ENCODE measurements at regions not wholly inside any gene's neighbourhood (a gene's known extent, or its start where the extent isn't known, plus 50 kb on each side); places are given as distances from the start of the nearest gene placed in this dataset.

DNA sequence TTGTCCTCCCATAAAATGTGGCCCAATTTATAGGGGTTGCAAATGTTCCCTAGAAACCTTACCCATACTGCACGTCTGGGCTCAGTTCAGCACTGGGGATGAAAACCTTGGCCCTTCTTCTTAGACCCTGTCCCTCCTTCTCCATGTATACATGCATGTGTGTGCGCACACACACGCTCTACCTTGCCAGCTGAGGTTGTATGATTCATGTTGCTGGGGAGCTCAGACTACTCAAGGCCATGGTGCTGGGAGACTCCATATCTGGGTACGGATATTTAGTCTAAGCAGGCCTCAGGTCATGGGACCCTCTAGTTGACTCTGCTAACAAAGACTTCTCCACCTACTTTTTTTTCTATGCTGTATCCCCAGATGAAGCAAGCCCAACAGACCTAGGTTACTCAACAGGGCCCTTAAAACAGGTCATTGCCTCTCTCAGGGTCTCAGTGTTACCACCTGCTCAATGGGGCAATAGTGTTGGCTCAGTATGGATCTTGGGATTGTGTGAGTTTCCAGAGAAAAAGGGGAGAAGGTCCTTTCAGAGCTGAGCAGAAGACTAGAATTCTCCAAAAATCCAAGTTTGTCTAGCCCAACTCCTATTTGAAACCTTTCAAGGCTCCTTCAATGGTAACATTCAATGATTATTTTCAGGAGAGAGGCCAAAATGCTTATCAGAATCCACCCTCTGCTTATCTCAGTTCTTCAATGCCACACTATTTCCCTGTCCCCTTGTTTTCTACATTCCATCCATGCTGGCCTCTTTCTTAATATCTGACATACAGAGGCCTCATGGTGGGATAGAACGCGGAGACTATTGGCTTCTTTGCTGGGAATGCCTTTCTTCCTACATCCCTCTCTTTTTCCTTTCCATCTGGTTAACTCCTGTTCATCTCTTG is 123.6 kb upstream of the PITX1 start (continued):
- TF ChIP-seq, protein P1, sequence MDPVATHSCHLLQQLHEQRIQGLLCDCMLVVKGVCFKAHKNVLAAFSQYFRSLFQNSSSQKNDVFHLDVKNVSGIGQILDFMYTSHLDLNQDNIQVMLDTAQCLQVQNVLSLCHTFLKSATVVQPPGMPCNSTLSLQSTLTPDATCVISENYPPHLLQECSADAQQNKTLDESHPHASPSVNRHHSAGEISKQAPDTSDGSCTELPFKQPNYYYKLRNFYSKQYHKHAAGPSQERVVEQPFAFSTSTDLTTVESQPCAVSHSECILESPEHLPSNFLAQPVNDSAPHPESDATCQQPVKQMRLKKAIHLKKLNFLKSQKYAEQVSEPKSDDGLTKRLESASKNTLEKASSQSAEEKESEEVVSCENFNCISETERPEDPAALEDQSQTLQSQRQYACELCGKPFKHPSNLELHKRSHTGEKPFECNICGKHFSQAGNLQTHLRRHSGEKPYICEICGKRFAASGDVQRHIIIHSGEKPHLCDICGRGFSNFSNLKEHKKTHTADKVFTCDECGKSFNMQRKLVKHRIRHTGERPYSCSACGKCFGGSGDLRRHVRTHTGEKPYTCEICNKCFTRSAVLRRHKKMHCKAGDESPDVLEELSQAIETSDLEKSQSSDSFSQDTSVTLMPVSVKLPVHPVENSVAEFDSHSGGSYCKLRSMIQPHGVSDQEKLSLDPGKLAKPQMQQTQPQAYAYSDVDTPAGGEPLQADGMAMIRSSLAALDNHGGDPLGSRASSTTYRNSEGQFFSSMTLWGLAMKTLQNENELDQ (CRISPR knock-in tag; IDR thresholded peaks at IDR 0.05; ENCODE audit: borderline replicate concordance): no peak
- TF ChIP-seq KAT2B (IDR thresholded peaks at IDR 0.05; ENCODE audit: borderline replicate concordance, low read depth, low read length): no peak
- no peak for TF ChIP-seq ZFP62 (CRISPR knock-in tag; IDR thresholded peaks at IDR 0.05)
- no peak; the same call in 1 of the 2 replicates for TF ChIP-seq TAF1 (CRISPR knock-in tag; IDR thresholded peaks at IDR 0.05)
- peak; percentile 91 for TF ChIP-seq SP5 (CRISPR knock-in tag; IDR thresholded peaks at IDR 0.05; ENCODE audit: borderline replicate concordance, low read depth)
- no peak for TF ChIP-seq THYN1 (CRISPR knock-in tag; IDR thresholded peaks at IDR 0.05; ENCODE audit: borderline replicate concordance, low read depth)
- TF ChIP-seq, protein P2, sequence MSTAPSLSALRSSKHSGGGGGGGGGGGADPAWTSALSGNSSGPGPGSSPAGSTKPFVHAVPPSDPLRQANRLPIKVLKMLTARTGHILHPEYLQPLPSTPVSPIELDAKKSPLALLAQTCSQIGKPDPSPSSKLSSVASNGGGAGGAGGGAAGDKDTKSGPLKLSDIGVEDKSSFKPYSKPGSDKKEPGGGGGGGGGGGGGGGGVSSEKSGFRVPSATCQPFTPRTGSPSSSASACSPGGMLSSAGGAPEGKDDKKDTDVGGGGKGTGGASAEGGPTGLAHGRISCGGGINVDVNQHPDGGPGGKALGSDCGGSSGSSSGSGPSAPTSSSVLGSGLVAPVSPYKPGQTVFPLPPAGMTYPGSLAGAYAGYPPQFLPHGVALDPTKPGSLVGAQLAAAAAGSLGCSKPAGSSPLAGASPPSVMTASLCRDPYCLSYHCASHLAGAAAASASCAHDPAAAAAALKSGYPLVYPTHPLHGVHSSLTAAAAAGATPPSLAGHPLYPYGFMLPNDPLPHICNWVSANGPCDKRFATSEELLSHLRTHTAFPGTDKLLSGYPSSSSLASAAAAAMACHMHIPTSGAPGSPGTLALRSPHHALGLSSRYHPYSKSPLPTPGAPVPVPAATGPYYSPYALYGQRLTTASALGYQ (CRISPR knock-in tag; IDR thresholded peaks at IDR 0.05): no peak
- no peak for TF ChIP-seq ZNF761 (CRISPR knock-in tag; conservative IDR thresholded peaks at IDR 0.05)
- TF ChIP-seq ZBTB7B (CRISPR knock-in tag; IDR thresholded peaks at IDR 0.05): no peak
- TF ChIP-seq, protein P3, sequence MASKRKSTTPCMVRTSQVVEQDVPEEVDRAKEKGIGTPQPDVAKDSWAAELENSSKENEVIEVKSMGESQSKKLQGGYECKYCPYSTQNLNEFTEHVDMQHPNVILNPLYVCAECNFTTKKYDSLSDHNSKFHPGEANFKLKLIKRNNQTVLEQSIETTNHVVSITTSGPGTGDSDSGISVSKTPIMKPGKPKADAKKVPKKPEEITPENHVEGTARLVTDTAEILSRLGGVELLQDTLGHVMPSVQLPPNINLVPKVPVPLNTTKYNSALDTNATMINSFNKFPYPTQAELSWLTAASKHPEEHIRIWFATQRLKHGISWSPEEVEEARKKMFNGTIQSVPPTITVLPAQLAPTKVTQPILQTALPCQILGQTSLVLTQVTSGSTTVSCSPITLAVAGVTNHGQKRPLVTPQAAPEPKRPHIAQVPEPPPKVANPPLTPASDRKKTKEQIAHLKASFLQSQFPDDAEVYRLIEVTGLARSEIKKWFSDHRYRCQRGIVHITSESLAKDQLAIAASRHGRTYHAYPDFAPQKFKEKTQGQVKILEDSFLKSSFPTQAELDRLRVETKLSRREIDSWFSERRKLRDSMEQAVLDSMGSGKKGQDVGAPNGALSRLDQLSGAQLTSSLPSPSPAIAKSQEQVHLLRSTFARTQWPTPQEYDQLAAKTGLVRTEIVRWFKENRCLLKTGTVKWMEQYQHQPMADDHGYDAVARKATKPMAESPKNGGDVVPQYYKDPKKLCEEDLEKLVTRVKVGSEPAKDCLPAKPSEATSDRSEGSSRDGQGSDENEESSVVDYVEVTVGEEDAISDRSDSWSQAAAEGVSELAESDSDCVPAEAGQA (IDR thresholded peaks at IDR 0.05; ENCODE audit: low read depth): no peak
- TF ChIP-seq, protein P3 (CRISPR knock-in tag; IDR thresholded peaks at IDR 0.05; ENCODE audit: borderline replicate concordance): no peak
- no peak for TF ChIP-seq RFX1 (IDR thresholded peaks at IDR 0.05)
- TF ChIP-seq MIXL1 (CRISPR knock-in tag; IDR thresholded peaks at IDR 0.05): no peak
- no peak for TF ChIP-seq AGO2 (optimal IDR thresholded peaks at IDR 0.05; ENCODE audit: low read depth, low read length)
- 0 out of 2 replicates have a peak, but pooled peaks have one; percentile 8 for TF ChIP-seq SMC3 (IDR thresholded peaks at IDR 0.05; ENCODE audit: low read length)
- no peak for TF ChIP-seq ZNF775 (CRISPR knock-in tag; IDR thresholded peaks at IDR 0.05; ENCODE audit: borderline replicate concordance)
- TF ChIP-seq ZNF343 (CRISPR knock-in tag; IDR thresholded peaks at IDR 0.05): no peak
- TF ChIP-seq SMARCC2 (IDR thresholded peaks at IDR 0.05): no peak
- peak; percentile 72; the same call in 1 of the 2 replicates for TF ChIP-seq NCOA2 (CRISPR knock-in tag; IDR thresholded peaks at IDR 0.05)
- no peak for TF ChIP-seq STAT5B (CRISPR knock-in tag; IDR thresholded peaks at IDR 0.05)
- TF ChIP-seq ZSCAN20 (CRISPR knock-in tag; IDR thresholded peaks at IDR 0.05; ENCODE audit: borderline replicate concordance): no peak
- TF ChIP-seq KLF15 (CRISPR knock-in tag; IDR thresholded peaks at IDR 0.05; ENCODE audit: borderline replicate concordance): no peak

Measured in HepG2 (cell line).